ENCODE measurements at regions not wholly inside any gene's neighbourhood (a gene's known extent, or its start where the extent isn't known, plus 50 kb on each side); places are given as distances from the start of the nearest gene placed in this dataset.
"Not testable (repeated sequence)": the region's sequence is repeated elsewhere in the genome, so short reads cannot be mapped to it uniquely, and the experiment has no call there.

DNA sequence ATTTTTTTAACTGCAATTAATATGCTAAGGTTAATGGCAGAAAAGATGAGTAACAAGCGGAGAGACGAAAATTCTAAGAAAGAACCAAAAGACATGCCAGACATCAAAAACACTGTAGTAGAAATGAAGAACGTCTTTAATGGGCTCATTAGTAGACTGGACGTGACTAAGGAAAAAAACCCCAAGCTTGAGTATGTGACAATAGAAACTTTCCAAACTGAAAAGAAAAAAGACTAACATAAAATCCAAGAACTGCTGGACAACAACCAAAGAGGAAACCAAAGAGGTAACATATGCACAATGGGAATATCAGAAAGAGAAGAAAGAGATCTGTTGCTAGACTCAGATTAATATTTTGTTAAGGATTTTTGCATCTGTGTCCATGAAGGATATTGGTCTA lies 94.6 kb upstream of the SETMAR start:
- no peak for ATAC-seq
- no peaks in the 10 kb centered on the region for H3K36me3 ChIP-seq (replicated peaks in 1 of 2; ENCODE audit: insufficient read depth in 1 of 2, low read depth in 2 of 2)

DNA sequence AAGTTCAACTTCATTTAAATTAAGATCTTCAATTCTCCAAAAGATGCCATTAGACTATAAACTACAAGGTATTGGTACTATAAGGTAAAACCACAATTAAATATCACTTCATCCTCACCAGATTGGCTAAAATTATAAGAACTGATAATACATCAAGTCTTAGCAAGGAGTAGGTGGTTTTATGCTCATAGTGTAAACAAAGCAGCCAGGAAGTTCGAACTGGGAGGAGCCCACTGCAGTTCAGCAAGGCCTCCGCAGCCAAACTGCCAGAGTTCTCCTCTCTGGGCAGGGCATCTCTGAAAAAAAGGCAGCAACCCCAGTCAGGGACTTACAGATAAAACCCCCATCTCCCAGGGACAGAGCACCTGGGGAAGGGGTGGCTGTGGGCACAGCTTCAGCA lies 91.6 kb upstream of the SETMAR start:
- TF ChIP-seq, protein P1, sequence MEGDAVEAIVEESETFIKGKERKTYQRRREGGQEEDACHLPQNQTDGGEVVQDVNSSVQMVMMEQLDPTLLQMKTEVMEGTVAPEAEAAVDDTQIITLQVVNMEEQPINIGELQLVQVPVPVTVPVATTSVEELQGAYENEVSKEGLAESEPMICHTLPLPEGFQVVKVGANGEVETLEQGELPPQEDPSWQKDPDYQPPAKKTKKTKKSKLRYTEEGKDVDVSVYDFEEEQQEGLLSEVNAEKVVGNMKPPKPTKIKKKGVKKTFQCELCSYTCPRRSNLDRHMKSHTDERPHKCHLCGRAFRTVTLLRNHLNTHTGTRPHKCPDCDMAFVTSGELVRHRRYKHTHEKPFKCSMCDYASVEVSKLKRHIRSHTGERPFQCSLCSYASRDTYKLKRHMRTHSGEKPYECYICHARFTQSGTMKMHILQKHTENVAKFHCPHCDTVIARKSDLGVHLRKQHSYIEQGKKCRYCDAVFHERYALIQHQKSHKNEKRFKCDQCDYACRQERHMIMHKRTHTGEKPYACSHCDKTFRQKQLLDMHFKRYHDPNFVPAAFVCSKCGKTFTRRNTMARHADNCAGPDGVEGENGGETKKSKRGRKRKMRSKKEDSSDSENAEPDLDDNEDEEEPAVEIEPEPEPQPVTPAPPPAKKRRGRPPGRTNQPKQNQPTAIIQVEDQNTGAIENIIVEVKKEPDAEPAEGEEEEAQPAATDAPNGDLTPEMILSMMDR (IDR thresholded peaks at IDR 0.05) = no peak
- TF ChIP-seq POLR2A (IDR thresholded peaks at IDR 0.05) = no peak
- H3K27ac ChIP-seq = no peak overlapping the region
- H3K36me3 ChIP-seq (replicated peaks in 1 of 2; ENCODE audit: insufficient read depth in 1 of 2, low read depth in 2 of 2) = no peaks in the 10 kb centered on the region
- H3K9me3 ChIP-seq = peaks cover 0 to 7% (median 0%) of the 10 kb centered on the region in 3 donors
- 57 to 61% methylated on average over 2 of the region's 2 CpGs for WGBS, 2 donors
- no peak overlapping the region for H3K4me3 ChIP-seq
- no peak for DNase-seq
- ATAC-seq = no peak
- H3K27me3 ChIP-seq = no peaks in the 10 kb centered on the region
- intact Hi-C loops (cut with DNase I) = no loop called here
- no peaks in the 10 kb centered on the region for H3K4me1 ChIP-seq

More for the DNA sequence above, 94.6 kb upstream of the SETMAR start:
- no peak for DNase-seq
- intact Hi-C loops (cut with DNase I) = no loop called here
- H3K27ac ChIP-seq = no peak overlapping the region
- WGBS, 2 donors = 74 to 78% methylated on average over 4 of the region's 4 CpGs
- H3K4me3 ChIP-seq = no peak overlapping the region
- H3K9me3 ChIP-seq = peaks cover 0 to 6% (median 0%) of the 10 kb centered on the region in 3 donors
- no peaks in the 10 kb centered on the region for H3K4me1 ChIP-seq
- TF ChIP-seq POLR2A (IDR thresholded peaks at IDR 0.05) = no peak
- TF ChIP-seq, protein P1 (IDR thresholded peaks at IDR 0.05) = no peak
- H3K27me3 ChIP-seq = no peaks in the 10 kb centered on the region

DNA sequence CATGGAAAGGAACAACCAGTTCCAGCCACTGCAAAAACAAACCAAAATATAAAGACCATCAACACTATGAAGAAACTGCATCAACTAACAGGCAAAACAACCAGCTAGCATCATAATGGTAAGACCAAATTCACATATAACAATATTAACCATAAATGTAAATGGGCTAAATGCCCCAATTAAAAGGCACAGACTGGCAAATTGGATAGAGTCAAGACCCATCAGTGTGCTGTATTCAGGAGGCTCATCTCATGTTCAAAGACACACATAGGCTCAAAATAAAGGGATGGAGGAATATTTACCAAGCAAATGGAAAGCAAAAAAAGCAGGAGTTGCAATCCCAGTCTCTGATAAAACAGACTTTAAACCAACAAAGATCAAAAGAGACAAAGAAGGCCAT lies 89.7 kb upstream of the SETMAR start:
- peaks cover 0 to 12% (median 0%) of the 10 kb centered on the region in 3 donors for H3K9me3 ChIP-seq
- ATAC-seq; DNase-seq; H3K27me3 ChIP-seq; H3K27ac ChIP-seq; H3K36me3 ChIP-seq (replicated peaks in 1 of 2; ENCODE audit: insufficient read depth in 1 of 2, low read depth in 2 of 2); H3K4me3 ChIP-seq; intact Hi-C loops (cut with DNase I); H3K4me1 ChIP-seq: not testable (repeated sequence)

DNA sequence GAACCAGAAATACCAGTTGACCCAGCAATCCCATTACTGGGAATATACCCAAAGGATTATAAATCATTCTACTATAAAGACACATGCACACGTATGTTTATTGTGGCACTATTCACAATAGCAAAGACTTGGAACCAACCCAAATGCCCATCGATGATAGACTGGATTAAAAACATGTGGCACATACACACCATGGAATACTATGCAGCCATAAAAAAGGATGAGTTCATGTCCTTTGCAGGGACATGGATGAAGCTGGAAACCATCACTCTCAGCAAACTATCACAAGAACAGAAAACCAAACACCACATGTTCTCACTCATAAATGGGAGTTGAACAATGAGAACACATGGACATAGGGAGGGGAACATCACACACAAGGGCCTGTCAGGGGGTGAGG lies 86.2 kb upstream of the SETMAR start:
- H3K9me3 ChIP-seq = peaks cover 0 to 12% (median 0%) of the 10 kb centered on the region in 3 donors
- H3K36me3 ChIP-seq (replicated peaks in 1 of 2; ENCODE audit: insufficient read depth in 1 of 2, low read depth in 2 of 2); H3K27ac ChIP-seq; ATAC-seq; H3K27me3 ChIP-seq; H3K4me3 ChIP-seq; DNase-seq; H3K4me1 ChIP-seq; intact Hi-C loops (cut with DNase I): not testable (repeated sequence)
- WGBS, 2 donors = 83 to 90% methylated on average over 2 of the region's 2 CpGs

DNA sequence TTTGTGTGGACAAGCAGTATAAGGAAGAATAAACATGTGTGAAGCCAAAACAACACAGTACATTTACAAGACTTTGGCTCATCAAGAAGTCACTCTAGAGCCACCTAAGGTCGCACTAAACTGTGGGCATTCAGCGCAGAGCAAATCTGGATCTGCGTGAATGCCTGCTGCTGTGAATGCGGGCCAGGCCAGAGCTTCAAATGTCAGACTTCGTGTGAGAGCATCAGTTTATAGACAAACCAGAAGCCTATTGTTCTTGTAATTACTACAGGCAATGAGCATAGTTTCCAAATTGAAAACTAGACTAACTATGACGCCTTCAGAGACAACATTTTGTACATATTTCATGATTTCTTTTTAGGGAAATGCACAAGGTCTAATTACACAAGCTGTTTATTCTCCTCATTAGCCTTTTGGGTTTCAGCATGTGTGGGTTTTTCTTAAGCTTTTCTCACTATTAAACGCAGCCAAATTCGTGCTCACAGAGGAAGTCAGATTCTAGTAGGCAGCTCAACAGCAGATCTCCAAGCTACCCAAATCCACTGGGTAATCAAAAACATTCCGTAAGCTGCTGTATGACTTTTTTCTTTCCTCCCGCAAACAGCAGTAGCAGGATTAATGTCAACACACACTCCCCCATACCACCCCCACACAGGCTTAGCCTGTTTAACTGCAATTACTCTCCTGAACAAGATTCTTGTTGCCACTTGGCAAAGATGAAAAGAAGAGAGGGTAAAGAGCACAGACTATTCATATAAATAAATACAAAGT lies 84.5 kb upstream of the SETMAR start:
- 50 to 56% methylated on average over 10 of the region's 10 CpGs for WGBS, 2 donors
- Histone ChIP-seq H3K4me1 (no peaks in the 10 kb centered on the region), H3K27ac (no peak overlapping the region), H3K4me3 (no peak overlapping the region), H3K36me3 (replicated peaks in 1 of 2; ENCODE audit: insufficient read depth in 1 of 2, low read depth in 2 of 2) (no peaks in the 10 kb centered on the region), H3K27me3 (no peaks in the 10 kb centered on the region), H3K9me3 (peaks cover 0 to 5% (median 0%) of the 10 kb centered on the region in 3 donors)
- intact Hi-C loops (cut with DNase I) = no loop called here
- DNase-seq = no peak
- TF ChIP-seq POLR2A (IDR thresholded peaks at IDR 0.05) = no peak
- TF ChIP-seq, protein P1 (IDR thresholded peaks at IDR 0.05) = no peak
- ATAC-seq = no peak

DNA sequence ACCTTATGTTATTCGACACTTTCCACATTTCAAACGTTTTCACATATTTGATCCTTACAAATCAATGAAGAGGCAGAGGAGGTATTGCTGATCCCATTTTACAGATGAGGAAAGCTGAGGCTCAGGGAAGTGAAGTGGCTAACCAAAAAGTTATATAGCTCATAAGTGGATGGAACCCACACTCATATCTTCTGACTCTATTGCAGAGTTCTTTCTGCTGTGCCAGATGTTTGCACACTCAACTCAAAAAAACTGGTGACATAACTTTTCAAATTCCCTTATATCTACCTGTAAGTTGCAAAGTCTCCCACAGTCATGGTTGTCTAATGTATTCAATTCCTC lies 84.0 kb upstream of the SETMAR start:
- 14 to 26% methylated on average over 2 of the region's 2 CpGs for WGBS, 2 donors
- no peak for ATAC-seq

More for the DNA sequence above, 84.0 kb upstream of the SETMAR start:
- Histone ChIP-seq H3K36me3 (replicated peaks in 1 of 2; ENCODE audit: insufficient read depth in 1 of 2, low read depth in 2 of 2) (no peaks in the 10 kb centered on the region), H3K9me3 (peaks cover 0 to 5% (median 0%) of the 10 kb centered on the region in 3 donors), H3K27ac (no peak overlapping the region), H3K4me3 (no peak overlapping the region), H3K4me1 (no peaks in the 10 kb centered on the region), H3K27me3 (no peaks in the 10 kb centered on the region)
- no peak for DNase-seq
- intact Hi-C loops (cut with DNase I) = no loop called here
- TF ChIP-seq POLR2A (IDR thresholded peaks at IDR 0.05) = no peak
- TF ChIP-seq, protein P1 (IDR thresholded peaks at IDR 0.05) = no peak

Measured in body of pancreas (tissue), 4 donors.